ENCODE measurements at regions not wholly inside any gene's neighbourhood (a gene's known extent, or its start where the extent isn't known, plus 50 kb on each side); places are given as distances from the start of the nearest gene placed in this dataset.
A peak's percentile ranks its signal among the peaks of the same experiment; 100 is the strongest.

- Mint-ChIP-seq H3K9me3 (peaks cover 7% of the 10 kb centered on the region), H3K4me1 (ENCODE audit: low read depth) (peaks cover 19% of the 10 kb centered on the region; the same call in 1 of the 2 replicates), H3K27me3 (ENCODE audit: insufficient read depth) (no peaks in the 10 kb centered on the region), H3K4me3 (no peak overlapping the region), H3K27ac (no peak overlapping the region), H3K36me3 (ENCODE audit: low read depth) (peaks cover 7% of the 10 kb centered on the region; the same call in 1 of the 2 replicates)
- no peak for DNase-seq
- TF ChIP-seq, protein P1, sequence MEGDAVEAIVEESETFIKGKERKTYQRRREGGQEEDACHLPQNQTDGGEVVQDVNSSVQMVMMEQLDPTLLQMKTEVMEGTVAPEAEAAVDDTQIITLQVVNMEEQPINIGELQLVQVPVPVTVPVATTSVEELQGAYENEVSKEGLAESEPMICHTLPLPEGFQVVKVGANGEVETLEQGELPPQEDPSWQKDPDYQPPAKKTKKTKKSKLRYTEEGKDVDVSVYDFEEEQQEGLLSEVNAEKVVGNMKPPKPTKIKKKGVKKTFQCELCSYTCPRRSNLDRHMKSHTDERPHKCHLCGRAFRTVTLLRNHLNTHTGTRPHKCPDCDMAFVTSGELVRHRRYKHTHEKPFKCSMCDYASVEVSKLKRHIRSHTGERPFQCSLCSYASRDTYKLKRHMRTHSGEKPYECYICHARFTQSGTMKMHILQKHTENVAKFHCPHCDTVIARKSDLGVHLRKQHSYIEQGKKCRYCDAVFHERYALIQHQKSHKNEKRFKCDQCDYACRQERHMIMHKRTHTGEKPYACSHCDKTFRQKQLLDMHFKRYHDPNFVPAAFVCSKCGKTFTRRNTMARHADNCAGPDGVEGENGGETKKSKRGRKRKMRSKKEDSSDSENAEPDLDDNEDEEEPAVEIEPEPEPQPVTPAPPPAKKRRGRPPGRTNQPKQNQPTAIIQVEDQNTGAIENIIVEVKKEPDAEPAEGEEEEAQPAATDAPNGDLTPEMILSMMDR (IDR thresholded peaks at IDR 0.05), result no peak
Observed at GRCh38 chr11:98180511-98180910, 840.2 kb upstream of the CNTN5 start.

DNA sequence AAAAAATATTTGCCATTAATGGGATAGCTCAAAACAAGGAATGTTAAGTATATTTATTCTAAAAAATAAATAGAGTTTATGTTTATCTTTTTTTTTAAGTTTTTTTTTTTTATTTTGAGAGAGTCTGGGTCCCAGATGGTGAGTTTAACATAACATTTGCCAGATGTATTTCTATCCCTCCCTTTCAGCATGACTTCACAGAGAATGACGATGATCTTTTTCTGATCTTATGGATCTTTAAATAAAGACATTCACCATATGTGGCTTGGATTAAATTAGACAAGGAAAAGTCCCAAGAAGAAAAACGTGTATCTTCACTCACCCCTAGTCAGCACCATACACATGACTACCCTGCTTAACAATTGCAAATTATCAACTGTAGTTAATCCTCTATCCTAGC lies 839.8 kb upstream of the CNTN5 start:
- Mint-ChIP-seq H3K4me1 (ENCODE audit: low read depth) (peaks cover 19% of the 10 kb centered on the region; the same call in 1 of the 2 replicates), H3K36me3 (ENCODE audit: low read depth) (peaks cover 7% of the 10 kb centered on the region; the same call in 1 of the 2 replicates), H3K4me3 (no peak overlapping the region), H3K9me3 (peaks cover 7% of the 10 kb centered on the region), H3K27me3 (ENCODE audit: insufficient read depth) (no peaks in the 10 kb centered on the region), H3K27ac (no peak overlapping the region)
- no peak for DNase-seq
- TF ChIP-seq, protein P1 (IDR thresholded peaks at IDR 0.05), result no peak

GRCh38 chr11:98183034-98183433 lies 837.7 kb upstream of the CNTN5 start:
- DNase-seq, result no peak
- TF ChIP-seq, protein P1 (IDR thresholded peaks at IDR 0.05), result no peak
- Mint-ChIP-seq H3K27ac (peak overlapping the region; percentile 64; the same call in 1 of the 2 replicates), H3K36me3 (ENCODE audit: low read depth) (peaks cover 7% of the 10 kb centered on the region; the same call in 1 of the 2 replicates), H3K4me3 (peak overlapping the region; percentile 76; the same call in 1 of the 2 replicates), H3K9me3 (peaks cover 14% of the 10 kb centered on the region), H3K27me3 (ENCODE audit: insufficient read depth) (peaks cover 1% of the 10 kb centered on the region; the same call in 1 of the 2 replicates), H3K4me1 (ENCODE audit: low read depth) (peaks cover 19% of the 10 kb centered on the region; the same call in 1 of the 2 replicates)

GRCh38 chr11:98185245-98185644 lies 835.5 kb upstream of the CNTN5 start:
- peaks cover 19% of the 10 kb centered on the region; the same call in 1 of the 2 replicates for H3K4me1 Mint-ChIP-seq (ENCODE audit: low read depth)
- DNase-seq, result no peak
- peaks cover 14% of the 10 kb centered on the region for H3K9me3 Mint-ChIP-seq
- no peak overlapping the region for H3K4me3 Mint-ChIP-seq
- H3K27me3 Mint-ChIP-seq (ENCODE audit: insufficient read depth), result peaks cover 1% of the 10 kb centered on the region
- TF ChIP-seq, protein P1 (IDR thresholded peaks at IDR 0.05), result no peak
- no peak overlapping the region for H3K27ac Mint-ChIP-seq
- peaks cover 7% of the 10 kb centered on the region; the same call in 1 of the 2 replicates for H3K36me3 Mint-ChIP-seq (ENCODE audit: low read depth)

DNA sequence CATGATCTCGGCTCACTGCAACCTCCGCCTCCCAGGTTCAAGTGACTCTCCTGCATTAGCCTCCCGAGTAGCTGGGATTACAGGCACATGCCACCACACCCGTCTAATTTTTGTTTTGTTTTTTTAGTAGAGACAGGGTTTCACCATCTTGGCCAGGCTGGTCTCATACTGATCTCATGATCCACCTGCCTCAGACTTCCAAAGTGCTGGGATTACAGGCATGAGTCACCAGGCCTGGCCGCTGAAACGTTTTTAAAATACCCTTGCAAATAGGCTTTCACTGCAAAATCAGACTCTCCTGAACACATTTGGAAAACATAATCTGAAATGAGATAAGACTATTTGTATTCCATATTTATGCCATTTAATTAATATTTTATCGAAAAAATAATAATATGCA lies 826.1 kb upstream of the CNTN5 start:
- no peak overlapping the region for H3K27ac Mint-ChIP-seq

More for the DNA sequence above, 826.1 kb upstream of the CNTN5 start:
- Mint-ChIP-seq H3K9me3 (no peaks in the 10 kb centered on the region), H3K4me3 (no peak overlapping the region), H3K4me1 (ENCODE audit: low read depth) (peaks cover 6% of the 10 kb centered on the region; the same call in 1 of the 2 replicates), H3K36me3 (ENCODE audit: low read depth) (no peaks in the 10 kb centered on the region), H3K27me3 (ENCODE audit: insufficient read depth) (no peaks in the 10 kb centered on the region; the same call in 1 of the 2 replicates)
- DNase-seq, result no peak
- TF ChIP-seq, protein P1 (IDR thresholded peaks at IDR 0.05), result no peak
